ENCODE measurements at regions not wholly inside any gene's neighbourhood (a gene's known extent, or its start where the extent isn't known, plus 50 kb on each side); places are given as distances from the start of the nearest gene placed in this dataset.

GRCh38 chr6:1123386-1124375 is 188.2 kb upstream of the FOXQ1 start:
- ChIA-PET POLR2A (no interaction called here), CTCF (no interaction called here)
- DNase-seq (no peak), ATAC-seq (no peak)
- Mint-ChIP-seq H3K9me3 (ENCODE audit: low read depth) (no peaks in the 10 kb centered on the region), H3K4me3 (no peak overlapping the region), H3K27me3 (peaks cover 9% of the 10 kb centered on the region), H3K36me3 (ENCODE audit: low read depth) (no peaks in the 10 kb centered on the region), H3K27ac (no peak overlapping the region), H3K4me1 (no peaks in the 10 kb centered on the region)
- intact Hi-C loops (cut with DNase I, micrococcal nuclease): no loop called here

GRCh38 chr6:1122083-1122482 is 189.8 kb upstream of the FOXQ1 start:
- H3K4me1 Mint-ChIP-seq: no peaks in the 10 kb centered on the region
- H3K9me3 Mint-ChIP-seq (ENCODE audit: low read depth): no peaks in the 10 kb centered on the region
- ATAC-seq (no peak), DNase-seq (no peak)
- no peak overlapping the region for H3K27ac Mint-ChIP-seq
- ChIA-PET POLR2A (no interaction called here), CTCF (no interaction called here)
- H3K36me3 Mint-ChIP-seq (ENCODE audit: low read depth): no peaks in the 10 kb centered on the region
- H3K4me3 Mint-ChIP-seq: no peak overlapping the region
- intact Hi-C loops (cut with DNase I, micrococcal nuclease): no loop called here
- H3K27me3 Mint-ChIP-seq: peaks cover 14% of the 10 kb centered on the region

- no peaks in the 10 kb centered on the region for H3K4me1 Mint-ChIP-seq
- peaks cover 10% of the 10 kb centered on the region for H3K27me3 Mint-ChIP-seq
- intact Hi-C loops (cut with DNase I, micrococcal nuclease): no loop called here
- no peak overlapping the region for H3K27ac Mint-ChIP-seq
- no peak overlapping the region for H3K4me3 Mint-ChIP-seq
- ChIA-PET POLR2A (no interaction called here), CTCF (no interaction called here)
- ATAC-seq (no peak), DNase-seq (no peak)
- no peaks in the 10 kb centered on the region for H3K9me3 Mint-ChIP-seq (ENCODE audit: low read depth)
- H3K36me3 Mint-ChIP-seq (ENCODE audit: low read depth): no peaks in the 10 kb centered on the region
Measured at GRCh38 chr6:1118287-1118647, 193.6 kb upstream of the FOXQ1 start.

- ChIA-PET POLR2A (no interaction called here), CTCF (no interaction called here)
- ATAC-seq (no peak), DNase-seq (no peak)
- H3K27me3 Mint-ChIP-seq: peaks cover 12% of the 10 kb centered on the region
- no peaks in the 10 kb centered on the region for H3K9me3 Mint-ChIP-seq (ENCODE audit: low read depth)
- H3K36me3 Mint-ChIP-seq (ENCODE audit: low read depth): no peaks in the 10 kb centered on the region
- H3K27ac Mint-ChIP-seq: no peak overlapping the region
- intact Hi-C loops (cut with DNase I, micrococcal nuclease): no loop called here
- no peaks in the 10 kb centered on the region for H3K4me1 Mint-ChIP-seq
- H3K4me3 Mint-ChIP-seq: no peak overlapping the region
Measured at GRCh38 chr6:1117530-1118286, 194.2 kb upstream of the FOXQ1 start.

GRCh38 chr6:1116149-1116548 is 195.7 kb upstream of the FOXQ1 start:
- CTCF ChIA-PET: interaction anchor here (0.5 kb wide), 1 partner anchor 494 kb away, joined by 5 read pairs; no protein-coding TSS in a partner anchor
- H3K36me3 Mint-ChIP-seq (ENCODE audit: low read depth): no peaks in the 10 kb centered on the region
- H3K27me3 Mint-ChIP-seq: peaks cover 11% of the 10 kb centered on the region
- intact Hi-C loops (cut with DNase I, micrococcal nuclease): no loop called here
- no peaks in the 10 kb centered on the region for H3K9me3 Mint-ChIP-seq (ENCODE audit: low read depth)
- ATAC-seq: no peak
- no peaks in the 10 kb centered on the region for H3K4me1 Mint-ChIP-seq
- POLR2A ChIA-PET: no interaction called here
- H3K27ac Mint-ChIP-seq: no peak overlapping the region
- H3K4me3 Mint-ChIP-seq: no peak overlapping the region
- no peak for DNase-seq

- Mint-ChIP-seq H3K36me3 (ENCODE audit: low read depth) (no peaks in the 10 kb centered on the region), H3K4me3 (no peak overlapping the region), H3K27ac (no peak overlapping the region), H3K27me3 (peaks cover 11% of the 10 kb centered on the region), H3K9me3 (ENCODE audit: low read depth) (no peaks in the 10 kb centered on the region), H3K4me1 (no peaks in the 10 kb centered on the region)
- intact Hi-C loops (cut with DNase I, micrococcal nuclease): no loop called here
- ChIA-PET POLR2A (no interaction called here), CTCF (interaction anchor here (0.6 kb wide), 1 partner anchor 156 kb away, joined by 3 read pairs; no protein-coding TSS in a partner anchor)
- DNase-seq: no peak
- ATAC-seq: no peak
Measured at GRCh38 chr6:1113916-1114540, 197.9 kb upstream of the FOXQ1 start.

GRCh38 chr6:1111361-1111760 is 200.5 kb upstream of the FOXQ1 start:
- intact Hi-C loops (cut with DNase I, micrococcal nuclease): no loop called here
- no peak overlapping the region for H3K4me3 Mint-ChIP-seq
- H3K27me3 Mint-ChIP-seq: peaks cover 8% of the 10 kb centered on the region
- POLR2A ChIA-PET: no interaction called here
- H3K36me3 Mint-ChIP-seq (ENCODE audit: low read depth): no peaks in the 10 kb centered on the region
- no peak overlapping the region for H3K27ac Mint-ChIP-seq
- H3K9me3 Mint-ChIP-seq (ENCODE audit: low read depth): peaks cover 3% of the 10 kb centered on the region
- no peak for ATAC-seq
- H3K4me1 Mint-ChIP-seq: no peaks in the 10 kb centered on the region
- DNase-seq: no peak
- CTCF ChIA-PET: no interaction called here

GRCh38 chr6:1110941-1111349 is 201.0 kb upstream of the FOXQ1 start:
- Mint-ChIP-seq H3K27ac (no peak overlapping the region), H3K4me1 (no peaks in the 10 kb centered on the region), H3K27me3 (peaks cover 8% of the 10 kb centered on the region), H3K36me3 (ENCODE audit: low read depth) (no peaks in the 10 kb centered on the region), H3K4me3 (no peak overlapping the region), H3K9me3 (ENCODE audit: low read depth) (peaks cover 3% of the 10 kb centered on the region)
- CTCF ChIA-PET: no interaction called here
- DNase-seq: no peak
- POLR2A ChIA-PET: no interaction called here
- intact Hi-C loops (cut with DNase I, micrococcal nuclease): no loop called here
- no peak for ATAC-seq

- intact Hi-C loops (cut with DNase I, micrococcal nuclease): no loop called here
- H3K4me3 Mint-ChIP-seq: no peak overlapping the region
- H3K9me3 Mint-ChIP-seq (ENCODE audit: low read depth): peaks cover 3% of the 10 kb centered on the region
- peaks cover 8% of the 10 kb centered on the region for H3K27me3 Mint-ChIP-seq
- DNase-seq: no peak
- no peaks in the 10 kb centered on the region for H3K36me3 Mint-ChIP-seq (ENCODE audit: low read depth)
- no peak for ATAC-seq
- ChIA-PET POLR2A (no interaction called here), CTCF (no interaction called here)
- H3K27ac Mint-ChIP-seq: no peak overlapping the region
- no peaks in the 10 kb centered on the region for H3K4me1 Mint-ChIP-seq
Measured at GRCh38 chr6:1110164-1110563, 201.7 kb upstream of the FOXQ1 start.

- intact Hi-C loops (cut with DNase I, micrococcal nuclease): no loop called here
- Mint-ChIP-seq H3K36me3 (ENCODE audit: low read depth) (no peaks in the 10 kb centered on the region), H3K27me3 (peaks cover 6% of the 10 kb centered on the region), H3K4me1 (no peaks in the 10 kb centered on the region), H3K4me3 (no peak overlapping the region), H3K27ac (no peak overlapping the region), H3K9me3 (ENCODE audit: low read depth) (peaks cover 3% of the 10 kb centered on the region)
- no peak for DNase-seq
- ChIA-PET POLR2A (no interaction called here), CTCF (no interaction called here)
- ATAC-seq: no peak
Measured at GRCh38 chr6:1109134-1109533, 202.8 kb upstream of the FOXQ1 start.

GRCh38 chr6:1108198-1108597 is 203.7 kb upstream of the FOXQ1 start:
- ChIA-PET CTCF (no interaction called here), POLR2A (no interaction called here)
- ATAC-seq (no peak), DNase-seq (no peak)
- no peaks in the 10 kb centered on the region for H3K36me3 Mint-ChIP-seq (ENCODE audit: low read depth)
- peaks cover 8% of the 10 kb centered on the region for H3K27me3 Mint-ChIP-seq
- H3K4me1 Mint-ChIP-seq: no peaks in the 10 kb centered on the region
- intact Hi-C loops (cut with DNase I, micrococcal nuclease): no loop called here
- no peak overlapping the region for H3K4me3 Mint-ChIP-seq
- H3K9me3 Mint-ChIP-seq (ENCODE audit: low read depth): peaks cover 3% of the 10 kb centered on the region
- no peak overlapping the region for H3K27ac Mint-ChIP-seq

GRCh38 chr6:1107578-1107977 is 204.3 kb upstream of the FOXQ1 start:
- no peak for DNase-seq
- intact Hi-C loops (cut with DNase I, micrococcal nuclease): no loop called here
- no peak for ATAC-seq
- Mint-ChIP-seq H3K9me3 (ENCODE audit: low read depth) (peaks cover 3% of the 10 kb centered on the region), H3K4me1 (no peaks in the 10 kb centered on the region), H3K36me3 (ENCODE audit: low read depth) (no peaks in the 10 kb centered on the region), H3K4me3 (no peak overlapping the region), H3K27ac (no peak overlapping the region), H3K27me3 (peaks cover 8% of the 10 kb centered on the region)
- ChIA-PET CTCF (no interaction called here), POLR2A (no interaction called here)

Measured in activated CD4-positive, alpha-beta T cell treated with anti-CD3 and anti-CD28 coated beads for 36 hours (primary cell).